ENCODE measurements at regions not wholly inside any gene's neighbourhood (a gene's known extent, or its start where the extent isn't known, plus 50 kb on each side); places are given as distances from the start of the nearest gene placed in this dataset.
A peak's percentile ranks its signal among the peaks of the same experiment; 100 is the strongest.

DNA sequence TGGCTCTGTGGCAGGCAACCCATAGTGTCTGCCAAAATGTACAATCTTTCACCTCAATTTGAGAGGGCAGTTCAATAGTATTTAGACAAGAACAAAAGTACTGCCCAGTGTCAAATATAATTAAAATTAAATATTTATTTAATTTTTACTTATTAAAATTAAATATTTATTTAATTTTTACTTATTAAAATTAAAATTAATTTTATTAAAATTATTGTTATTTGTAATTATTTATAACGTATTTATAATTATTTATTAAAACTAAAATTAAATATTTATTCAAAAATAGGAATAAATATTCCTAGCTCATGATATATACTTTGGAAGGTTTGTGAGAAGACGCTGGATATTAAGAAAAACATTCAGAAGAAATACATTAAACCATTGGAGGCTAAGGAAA is 93.7 kb upstream of the CAV2 start:
- Histone ChIP-seq H3K27me3 (ENCODE audit: insufficient read depth) (no peaks in the 10 kb centered on the region), H2AFZ (0 out of 2 replicates have a peak overlapping the region, but pooled peaks have one; percentile 69), H3K27ac (ENCODE audit: low read depth) (no peak overlapping the region), H3K4me2 (no peak overlapping the region), H3K4me3 (no peak overlapping the region), H3K4me1 (ENCODE audit: insufficient read depth) (peaks cover under 1% of the 10 kb centered on the region; the same call in 1 of the 2 replicates), H3K79me2 (replicated peaks; ENCODE audit: insufficient read depth) (no peaks in the 10 kb centered on the region), H3K36me3 (ENCODE audit: insufficient read depth) (no peaks in the 10 kb centered on the region), H3F3A (replicated peaks; ENCODE audit: low read depth) (no peaks in the 10 kb centered on the region), H4K20me1 (replicated peaks; ENCODE audit: insufficient read depth) (no peaks in the 10 kb centered on the region), H3K9me2 (ENCODE audit: insufficient read depth) (no peaks in the 10 kb centered on the region; the same call in 1 of the 2 replicates)
- Mint-ChIP-seq H3K4me3 (no peak overlapping the region), H3K27ac (no peak overlapping the region), H3K36me3 (ENCODE audit: low read depth) (peaks cover 3% of the 10 kb centered on the region; the same call in 1 of the 3 replicates), H3K4me1 (no peaks in the 10 kb centered on the region; the same call in 2 of the 3 replicates), H3K9me3 (peaks cover 4% of the 10 kb centered on the region; the same call in 1 of the 3 replicates), H3K27me3 (ENCODE audit: insufficient read depth, low read depth, poor library complexity) (peaks cover 2% of the 10 kb centered on the region)
- DNase-seq (ENCODE audit: low spot score), result no peak
- ATAC-seq, result no peak
- no peak for TF ChIP-seq JUNB (IDR thresholded peaks at IDR 0.05; ENCODE audit: unreplicated experiment)
- TF ChIP-seq CREB1 (CRISPR knock-in tag; IDR thresholded peaks at IDR 0.05; ENCODE audit: low read depth), result no peak
- TF ChIP-seq NANOG (IDR thresholded peaks at IDR 0.05; ENCODE audit: borderline replicate concordance), result no peak
- no peak for TF ChIP-seq STAT1 (IDR thresholded peaks at IDR 0.05; ENCODE audit: unreplicated experiment)
- no peak for TF ChIP-seq POLR2AphosphoS5 (IDR thresholded peaks at IDR 0.05; ENCODE audit: low read depth)
- TF ChIP-seq, protein P1, sequence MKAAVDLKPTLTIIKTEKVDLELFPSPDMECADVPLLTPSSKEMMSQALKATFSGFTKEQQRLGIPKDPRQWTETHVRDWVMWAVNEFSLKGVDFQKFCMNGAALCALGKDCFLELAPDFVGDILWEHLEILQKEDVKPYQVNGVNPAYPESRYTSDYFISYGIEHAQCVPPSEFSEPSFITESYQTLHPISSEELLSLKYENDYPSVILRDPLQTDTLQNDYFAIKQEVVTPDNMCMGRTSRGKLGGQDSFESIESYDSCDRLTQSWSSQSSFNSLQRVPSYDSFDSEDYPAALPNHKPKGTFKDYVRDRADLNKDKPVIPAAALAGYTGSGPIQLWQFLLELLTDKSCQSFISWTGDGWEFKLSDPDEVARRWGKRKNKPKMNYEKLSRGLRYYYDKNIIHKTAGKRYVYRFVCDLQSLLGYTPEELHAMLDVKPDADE (IDR thresholded peaks at IDR 0.05), result no peak
- no peak for TF ChIP-seq ZNF114 (CRISPR knock-in tag; IDR thresholded peaks at IDR 0.05)
- no peak for TF ChIP-seq EZH2phosphoT487 (IDR thresholded peaks at IDR 0.05; ENCODE audit: unreplicated experiment)
- TF ChIP-seq, protein P2, sequence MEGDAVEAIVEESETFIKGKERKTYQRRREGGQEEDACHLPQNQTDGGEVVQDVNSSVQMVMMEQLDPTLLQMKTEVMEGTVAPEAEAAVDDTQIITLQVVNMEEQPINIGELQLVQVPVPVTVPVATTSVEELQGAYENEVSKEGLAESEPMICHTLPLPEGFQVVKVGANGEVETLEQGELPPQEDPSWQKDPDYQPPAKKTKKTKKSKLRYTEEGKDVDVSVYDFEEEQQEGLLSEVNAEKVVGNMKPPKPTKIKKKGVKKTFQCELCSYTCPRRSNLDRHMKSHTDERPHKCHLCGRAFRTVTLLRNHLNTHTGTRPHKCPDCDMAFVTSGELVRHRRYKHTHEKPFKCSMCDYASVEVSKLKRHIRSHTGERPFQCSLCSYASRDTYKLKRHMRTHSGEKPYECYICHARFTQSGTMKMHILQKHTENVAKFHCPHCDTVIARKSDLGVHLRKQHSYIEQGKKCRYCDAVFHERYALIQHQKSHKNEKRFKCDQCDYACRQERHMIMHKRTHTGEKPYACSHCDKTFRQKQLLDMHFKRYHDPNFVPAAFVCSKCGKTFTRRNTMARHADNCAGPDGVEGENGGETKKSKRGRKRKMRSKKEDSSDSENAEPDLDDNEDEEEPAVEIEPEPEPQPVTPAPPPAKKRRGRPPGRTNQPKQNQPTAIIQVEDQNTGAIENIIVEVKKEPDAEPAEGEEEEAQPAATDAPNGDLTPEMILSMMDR (conservative IDR thresholded peaks at IDR 0.05; ENCODE audit: low read depth in 2 of 2), result no peak
- TF ChIP-seq, protein P3, sequence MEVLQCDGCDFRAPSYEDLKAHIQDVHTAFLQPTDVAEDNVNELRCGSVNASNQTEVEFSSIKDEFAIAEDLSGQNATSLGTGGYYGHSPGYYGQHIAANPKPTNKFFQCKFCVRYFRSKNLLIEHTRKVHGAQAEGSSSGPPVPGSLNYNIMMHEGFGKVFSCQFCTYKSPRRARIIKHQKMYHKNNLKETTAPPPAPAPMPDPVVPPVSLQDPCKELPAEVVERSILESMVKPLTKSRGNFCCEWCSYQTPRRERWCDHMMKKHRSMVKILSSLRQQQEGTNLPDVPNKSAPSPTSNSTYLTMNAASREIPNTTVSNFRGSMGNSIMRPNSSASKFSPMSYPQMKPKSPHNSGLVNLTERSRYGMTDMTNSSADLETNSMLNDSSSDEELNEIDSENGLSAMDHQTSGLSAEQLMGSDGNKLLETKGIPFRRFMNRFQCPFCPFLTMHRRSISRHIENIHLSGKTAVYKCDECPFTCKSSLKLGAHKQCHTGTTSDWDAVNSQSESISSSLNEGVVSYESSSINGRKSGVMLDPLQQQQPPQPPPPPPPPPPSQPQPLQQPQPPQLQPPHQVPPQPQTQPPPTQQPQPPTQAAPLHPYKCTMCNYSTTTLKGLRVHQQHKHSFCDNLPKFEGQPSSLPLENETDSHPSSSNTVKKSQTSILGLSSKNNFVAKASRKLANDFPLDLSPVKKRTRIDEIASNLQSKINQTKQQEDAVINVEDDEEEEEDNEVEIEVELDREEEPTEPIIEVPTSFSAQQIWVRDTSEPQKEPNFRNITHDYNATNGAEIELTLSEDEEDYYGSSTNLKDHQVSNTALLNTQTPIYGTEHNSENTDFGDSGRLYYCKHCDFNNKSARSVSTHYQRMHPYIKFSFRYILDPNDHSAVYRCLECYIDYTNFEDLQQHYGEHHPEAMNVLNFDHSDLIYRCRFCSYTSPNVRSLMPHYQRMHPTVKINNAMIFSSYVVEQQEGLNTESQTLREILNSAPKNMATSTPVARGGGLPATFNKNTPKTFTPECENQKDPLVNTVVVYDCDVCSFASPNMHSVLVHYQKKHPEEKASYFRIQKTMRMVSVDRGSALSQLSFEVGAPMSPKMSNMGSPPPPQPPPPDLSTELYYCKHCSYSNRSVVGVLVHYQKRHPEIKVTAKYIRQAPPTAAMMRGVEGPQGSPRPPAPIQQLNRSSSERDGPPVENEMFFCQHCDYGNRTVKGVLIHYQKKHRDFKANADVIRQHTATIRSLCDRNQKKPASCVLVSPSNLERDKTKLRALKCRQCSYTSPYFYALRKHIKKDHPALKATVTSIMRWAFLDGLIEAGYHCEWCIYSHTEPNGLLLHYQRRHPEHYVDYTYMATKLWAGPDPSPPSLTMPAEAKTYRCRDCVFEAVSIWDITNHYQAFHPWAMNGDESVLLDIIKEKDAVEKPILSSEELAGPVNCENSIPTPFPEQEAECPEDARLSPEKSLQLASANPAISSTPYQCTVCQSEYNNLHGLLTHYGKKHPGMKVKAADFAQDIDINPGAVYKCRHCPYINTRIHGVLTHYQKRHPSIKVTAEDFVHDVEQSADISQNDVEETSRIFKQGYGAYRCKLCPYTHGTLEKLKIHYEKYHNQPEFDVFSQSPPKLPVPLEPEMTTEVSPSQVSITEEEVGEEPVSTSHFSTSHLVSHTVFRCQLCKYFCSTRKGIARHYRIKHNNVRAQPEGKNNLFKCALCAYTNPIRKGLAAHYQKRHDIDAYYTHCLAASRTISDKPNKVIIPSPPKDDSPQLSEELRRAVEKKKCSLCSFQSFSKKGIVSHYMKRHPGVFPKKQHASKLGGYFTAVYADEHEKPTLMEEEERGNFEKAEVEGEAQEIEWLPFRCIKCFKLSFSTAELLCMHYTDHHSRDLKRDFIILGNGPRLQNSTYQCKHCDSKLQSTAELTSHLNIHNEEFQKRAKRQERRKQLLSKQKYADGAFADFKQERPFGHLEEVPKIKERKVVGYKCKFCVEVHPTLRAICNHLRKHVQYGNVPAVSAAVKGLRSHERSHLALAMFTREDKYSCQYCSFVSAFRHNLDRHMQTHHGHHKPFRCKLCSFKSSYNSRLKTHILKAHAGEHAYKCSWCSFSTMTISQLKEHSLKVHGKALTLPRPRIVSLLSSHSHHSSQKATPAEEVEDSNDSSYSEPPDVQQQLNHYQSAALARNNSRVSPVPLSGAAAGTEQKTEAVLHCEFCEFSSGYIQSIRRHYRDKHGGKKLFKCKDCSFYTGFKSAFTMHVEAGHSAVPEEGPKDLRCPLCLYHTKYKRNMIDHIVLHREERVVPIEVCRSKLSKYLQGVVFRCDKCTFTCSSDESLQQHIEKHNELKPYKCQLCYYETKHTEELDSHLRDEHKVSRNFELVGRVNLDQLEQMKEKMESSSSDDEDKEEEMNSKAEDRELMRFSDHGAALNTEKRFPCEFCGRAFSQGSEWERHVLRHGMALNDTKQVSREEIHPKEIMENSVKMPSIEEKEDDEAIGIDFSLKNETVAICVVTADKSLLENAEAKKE (CRISPR knock-in tag; IDR thresholded peaks at IDR 0.05), result no peak
- TF ChIP-seq EZH2 (IDR thresholded peaks at IDR 0.05; ENCODE audit: low read depth, unreplicated experiment), result no peak
- no peak for TF ChIP-seq ZNF331 (CRISPR knock-in tag; IDR thresholded peaks at IDR 0.05; ENCODE audit: low read depth)
- TF ChIP-seq, protein P4, sequence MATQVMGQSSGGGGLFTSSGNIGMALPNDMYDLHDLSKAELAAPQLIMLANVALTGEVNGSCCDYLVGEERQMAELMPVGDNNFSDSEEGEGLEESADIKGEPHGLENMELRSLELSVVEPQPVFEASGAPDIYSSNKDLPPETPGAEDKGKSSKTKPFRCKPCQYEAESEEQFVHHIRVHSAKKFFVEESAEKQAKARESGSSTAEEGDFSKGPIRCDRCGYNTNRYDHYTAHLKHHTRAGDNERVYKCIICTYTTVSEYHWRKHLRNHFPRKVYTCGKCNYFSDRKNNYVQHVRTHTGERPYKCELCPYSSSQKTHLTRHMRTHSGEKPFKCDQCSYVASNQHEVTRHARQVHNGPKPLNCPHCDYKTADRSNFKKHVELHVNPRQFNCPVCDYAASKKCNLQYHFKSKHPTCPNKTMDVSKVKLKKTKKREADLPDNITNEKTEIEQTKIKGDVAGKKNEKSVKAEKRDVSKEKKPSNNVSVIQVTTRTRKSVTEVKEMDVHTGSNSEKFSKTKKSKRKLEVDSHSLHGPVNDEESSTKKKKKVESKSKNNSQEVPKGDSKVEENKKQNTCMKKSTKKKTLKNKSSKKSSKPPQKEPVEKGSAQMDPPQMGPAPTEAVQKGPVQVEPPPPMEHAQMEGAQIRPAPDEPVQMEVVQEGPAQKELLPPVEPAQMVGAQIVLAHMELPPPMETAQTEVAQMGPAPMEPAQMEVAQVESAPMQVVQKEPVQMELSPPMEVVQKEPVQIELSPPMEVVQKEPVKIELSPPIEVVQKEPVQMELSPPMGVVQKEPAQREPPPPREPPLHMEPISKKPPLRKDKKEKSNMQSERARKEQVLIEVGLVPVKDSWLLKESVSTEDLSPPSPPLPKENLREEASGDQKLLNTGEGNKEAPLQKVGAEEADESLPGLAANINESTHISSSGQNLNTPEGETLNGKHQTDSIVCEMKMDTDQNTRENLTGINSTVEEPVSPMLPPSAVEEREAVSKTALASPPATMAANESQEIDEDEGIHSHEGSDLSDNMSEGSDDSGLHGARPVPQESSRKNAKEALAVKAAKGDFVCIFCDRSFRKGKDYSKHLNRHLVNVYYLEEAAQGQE (IDR thresholded peaks at IDR 0.05; ENCODE audit: unreplicated experiment), result no peak

Measured in GM23338 (cell line).